ENCODE measurements at regions not wholly inside any gene's neighbourhood (a gene's known extent, or its start where the extent isn't known, plus 50 kb on each side); places are given as distances from the start of the nearest gene placed in this dataset.

- TF ChIP-seq ZNF532 (CRISPR knock-in tag; IDR thresholded peaks at IDR 0.05; ENCODE audit: borderline replicate concordance) = no peak
- no peak for TF ChIP-seq CREM (CRISPR knock-in tag; IDR thresholded peaks at IDR 0.05)
- TF ChIP-seq MAX (CRISPR knock-in tag; IDR thresholded peaks at IDR 0.05) = no peak
- TF ChIP-seq, protein P1, sequence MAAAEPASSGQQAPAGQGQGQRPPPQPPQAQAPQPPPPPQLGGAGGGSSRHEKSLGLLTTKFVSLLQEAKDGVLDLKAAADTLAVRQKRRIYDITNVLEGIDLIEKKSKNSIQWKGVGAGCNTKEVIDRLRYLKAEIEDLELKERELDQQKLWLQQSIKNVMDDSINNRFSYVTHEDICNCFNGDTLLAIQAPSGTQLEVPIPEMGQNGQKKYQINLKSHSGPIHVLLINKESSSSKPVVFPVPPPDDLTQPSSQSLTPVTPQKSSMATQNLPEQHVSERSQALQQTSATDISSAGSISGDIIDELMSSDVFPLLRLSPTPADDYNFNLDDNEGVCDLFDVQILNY (CRISPR knock-in tag; IDR thresholded peaks at IDR 0.05) = no peak
These were observed 837.3 kb upstream of the TMEM132C start (continued) for GRCh38 chr12:127429551-127430285.

- ChIA-PET CTCF (no interaction called here), POLR2A (no interaction called here)
- no peaks in the 10 kb centered on the region for H3K4me1 Mint-ChIP-seq
- ATAC-seq (no peak), DNase-seq (ENCODE audit: low spot score) (no peak)
- TF ChIP-seq SMAD4 (CRISPR knock-in tag; IDR thresholded peaks at IDR 0.05) = no peak
- no peak for TF ChIP-seq NR3C1 (CRISPR knock-in tag; conservative IDR thresholded peaks at IDR 0.05; ENCODE audit: low read depth)
- TF ChIP-seq JUN (CRISPR knock-in tag; IDR thresholded peaks at IDR 0.05) = no peak
- no peak for TF ChIP-seq PRRX2 (CRISPR knock-in tag; IDR thresholded peaks at IDR 0.05)
- no peak for TF ChIP-seq ZNF416 (CRISPR knock-in tag; IDR thresholded peaks at IDR 0.05)
- TF ChIP-seq SMAD3 (CRISPR knock-in tag; IDR thresholded peaks at IDR 0.05; ENCODE audit: borderline replicate concordance) = no peak
- H3K4me3 Mint-ChIP-seq = no peak overlapping the region
- H3K36me3 Mint-ChIP-seq = peaks cover 58% of the 10 kb centered on the region
- H3K9me3 Mint-ChIP-seq = peaks cover 78% of the 10 kb centered on the region
- peaks cover 5% of the 10 kb centered on the region for H3K27me3 Mint-ChIP-seq (ENCODE audit: low read depth)
- no peak overlapping the region for H3K27ac Mint-ChIP-seq
These were observed 836.6 kb upstream of the TMEM132C start for GRCh38 chr12:127430401-127430800.

- CTCF ChIA-PET = no interaction called here
- DNase-seq (ENCODE audit: low spot score) (no peak), ATAC-seq (no peak)
- H3K27me3 Mint-ChIP-seq (ENCODE audit: low read depth) = peaks cover 5% of the 10 kb centered on the region
- peaks cover 78% of the 10 kb centered on the region for H3K9me3 Mint-ChIP-seq
- H3K4me1 Mint-ChIP-seq = no peaks in the 10 kb centered on the region
- peaks cover 53% of the 10 kb centered on the region for H3K36me3 Mint-ChIP-seq
- no peak overlapping the region for H3K27ac Mint-ChIP-seq
- no peak overlapping the region for H3K4me3 Mint-ChIP-seq
- POLR2A ChIA-PET = no interaction called here
- no peak for TF ChIP-seq JAZF1 (CRISPR knock-in tag; IDR thresholded peaks at IDR 0.05)
- no peak for TF ChIP-seq CREB1 (CRISPR knock-in tag; IDR thresholded peaks at IDR 0.05)
- no peak for TF ChIP-seq CBFB (CRISPR knock-in tag; IDR thresholded peaks at IDR 0.05; ENCODE audit: low read depth)
- TF ChIP-seq ZNF281 (CRISPR knock-in tag; IDR thresholded peaks at IDR 0.05) = no peak
- TF ChIP-seq, protein P2, sequence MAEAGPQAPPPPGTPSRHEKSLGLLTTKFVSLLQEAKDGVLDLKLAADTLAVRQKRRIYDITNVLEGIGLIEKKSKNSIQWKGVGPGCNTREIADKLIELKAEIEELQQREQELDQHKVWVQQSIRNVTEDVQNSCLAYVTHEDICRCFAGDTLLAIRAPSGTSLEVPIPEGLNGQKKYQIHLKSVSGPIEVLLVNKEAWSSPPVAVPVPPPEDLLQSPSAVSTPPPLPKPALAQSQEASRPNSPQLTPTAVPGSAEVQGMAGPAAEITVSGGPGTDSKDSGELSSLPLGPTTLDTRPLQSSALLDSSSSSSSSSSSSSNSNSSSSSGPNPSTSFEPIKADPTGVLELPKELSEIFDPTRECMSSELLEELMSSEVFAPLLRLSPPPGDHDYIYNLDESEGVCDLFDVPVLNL (CRISPR knock-in tag; IDR thresholded peaks at IDR 0.05; ENCODE audit: borderline replicate concordance, low read depth) = no peak
- TF ChIP-seq, protein P3, sequence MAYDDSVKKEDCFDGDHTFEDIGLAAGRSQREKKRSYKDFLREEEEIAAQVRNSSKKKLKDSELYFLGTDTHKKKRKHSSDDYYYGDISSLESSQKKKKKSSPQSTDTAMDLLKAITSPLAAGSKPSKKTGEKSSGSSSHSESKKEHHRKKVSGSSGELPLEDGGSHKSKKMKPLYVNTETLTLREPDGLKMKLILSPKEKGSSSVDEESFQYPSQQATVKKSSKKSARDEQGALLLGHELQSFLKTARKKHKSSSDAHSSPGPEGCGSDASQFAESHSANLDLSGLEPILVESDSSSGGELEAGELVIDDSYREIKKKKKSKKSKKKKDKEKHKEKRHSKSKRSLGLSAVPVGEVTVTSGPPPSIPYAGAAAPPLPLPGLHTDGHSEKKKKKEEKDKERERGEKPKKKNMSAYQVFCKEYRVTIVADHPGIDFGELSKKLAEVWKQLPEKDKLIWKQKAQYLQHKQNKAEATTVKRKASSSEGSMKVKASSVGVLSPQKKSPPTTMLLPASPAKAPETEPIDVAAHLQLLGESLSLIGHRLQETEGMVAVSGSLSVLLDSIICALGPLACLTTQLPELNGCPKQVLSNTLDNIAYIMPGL (CRISPR knock-in tag; IDR thresholded peaks at IDR 0.05) = no peak
- no peak for TF ChIP-seq ZNF396 (CRISPR knock-in tag; IDR thresholded peaks at IDR 0.05; ENCODE audit: borderline replicate concordance)
- no peak for TF ChIP-seq TP53 (CRISPR knock-in tag; IDR thresholded peaks at IDR 0.05)
- no peak for TF ChIP-seq TEAD1 (CRISPR knock-in tag; IDR thresholded peaks at IDR 0.05)
- TF ChIP-seq MXD4 (CRISPR knock-in tag; IDR thresholded peaks at IDR 0.05; ENCODE audit: borderline replicate concordance) = no peak
- no peak for TF ChIP-seq ERG (CRISPR knock-in tag; IDR thresholded peaks at IDR 0.05)
These were observed 835.8 kb upstream of the TMEM132C start for GRCh38 chr12:127431177-127431576.
